ENCODE measurements at regions not wholly inside any gene's neighbourhood (a gene's known extent, or its start where the extent isn't known, plus 50 kb on each side); places are given as distances from the start of the nearest gene placed in this dataset.

- peak; percentile 84 for DNase-seq (ENCODE audit: low read depth)
- no peak for TF ChIP-seq CTCF (conservative IDR thresholded peaks at IDR 0.05; ENCODE audit: control insufficient read depth, insufficient read depth, low read depth, low read length)
- no peak overlapping the region for H3K4me3 ChIP-seq (ENCODE audit: control insufficient read depth, low read depth, low read length)
Measured at GRCh38 chr16:65660390-65660789, 538.5 kb upstream of the CDH11 start.

GRCh38 chr16:65659758-65660157 lies 537.9 kb upstream of the CDH11 start:
- H3K4me3 ChIP-seq (ENCODE audit: control insufficient read depth, low read depth, low read length) = no peak overlapping the region
- no peak for DNase-seq (ENCODE audit: low read depth)
- TF ChIP-seq CTCF (conservative IDR thresholded peaks at IDR 0.05; ENCODE audit: control insufficient read depth, insufficient read depth, low read depth, low read length) = no peak

- no peak for TF ChIP-seq CTCF (conservative IDR thresholded peaks at IDR 0.05; ENCODE audit: control insufficient read depth, insufficient read depth, low read depth, low read length)
- DNase-seq (ENCODE audit: low read depth) = peak; percentile 80
- H3K4me3 ChIP-seq (ENCODE audit: control insufficient read depth, low read depth, low read length) = no peak overlapping the region
Measured at GRCh38 chr16:65658787-65659220, 536.9 kb upstream of the CDH11 start.

- DNase-seq (ENCODE audit: low read depth) = peak; percentile 90
- TF ChIP-seq CTCF (conservative IDR thresholded peaks at IDR 0.05; ENCODE audit: control insufficient read depth, insufficient read depth, low read depth, low read length) = no peak
- H3K4me3 ChIP-seq (ENCODE audit: control insufficient read depth, low read depth, low read length) = no peak overlapping the region
Measured at GRCh38 chr16:65658349-65658748, 536.5 kb upstream of the CDH11 start.

- no peak for DNase-seq (ENCODE audit: low read depth)
- H3K4me3 ChIP-seq (ENCODE audit: control insufficient read depth, low read depth, low read length) = no peak overlapping the region
- TF ChIP-seq CTCF (conservative IDR thresholded peaks at IDR 0.05; ENCODE audit: control insufficient read depth, insufficient read depth, low read depth, low read length) = no peak
Measured at GRCh38 chr16:65657556-65657955, 535.7 kb upstream of the CDH11 start.

GRCh38 chr16:65657071-65657494 lies 535.2 kb upstream of the CDH11 start:
- no peak for TF ChIP-seq CTCF (conservative IDR thresholded peaks at IDR 0.05; ENCODE audit: control insufficient read depth, insufficient read depth, low read depth, low read length)
- DNase-seq (ENCODE audit: low read depth) = no peak
- no peak overlapping the region for H3K4me3 ChIP-seq (ENCODE audit: control insufficient read depth, low read depth, low read length)

- no peak for DNase-seq (ENCODE audit: low read depth)
- no peak for TF ChIP-seq CTCF (conservative IDR thresholded peaks at IDR 0.05; ENCODE audit: control insufficient read depth, insufficient read depth, low read depth, low read length)
Measured at GRCh38 chr16:65655802-65656201, 533.9 kb upstream of the CDH11 start.

More at GRCh38 chr16:65655802-65656201, 533.9 kb upstream of the CDH11 start:
- no peak overlapping the region for H3K4me3 ChIP-seq (ENCODE audit: control insufficient read depth, low read depth, low read length)

Measured in fibroblast of mammary gland (primary cell).